ENCODE measurements at regions not wholly inside any gene's neighbourhood (a gene's known extent, or its start where the extent isn't known, plus 50 kb on each side); places are given as distances from the start of the nearest gene placed in this dataset.

- H3K36me3 Mint-ChIP-seq (ENCODE audit: low read depth) = no peaks in the 10 kb centered on the region
- H3K9me3 Mint-ChIP-seq = no peaks in the 10 kb centered on the region
- H3K27ac Mint-ChIP-seq = no peak overlapping the region
- peaks cover 17% of the 10 kb centered on the region for H3K27me3 Mint-ChIP-seq (ENCODE audit: insufficient read depth)
- no peak for DNase-seq
- no peak for TF ChIP-seq CTCF (IDR thresholded peaks at IDR 0.05)
- H3K4me3 Mint-ChIP-seq = no peak overlapping the region
- no peaks in the 10 kb centered on the region for H3K4me1 Mint-ChIP-seq (ENCODE audit: low read depth)
Observed at GRCh38 chr13:33617055-33617454, 200.9 kb upstream of the RFC3 start.

- no peak overlapping the region for H3K27ac Mint-ChIP-seq
- DNase-seq = no peak
- H3K4me3 Mint-ChIP-seq = no peak overlapping the region
- H3K4me1 Mint-ChIP-seq (ENCODE audit: low read depth) = no peaks in the 10 kb centered on the region
- no peaks in the 10 kb centered on the region for H3K9me3 Mint-ChIP-seq
- peaks cover 4% of the 10 kb centered on the region; the same call in 1 of the 2 replicates for H3K27me3 Mint-ChIP-seq (ENCODE audit: insufficient read depth)
- H3K36me3 Mint-ChIP-seq (ENCODE audit: low read depth) = no peaks in the 10 kb centered on the region
- TF ChIP-seq CTCF (IDR thresholded peaks at IDR 0.05) = no peak
Observed at GRCh38 chr13:33624253-33624652, 193.7 kb upstream of the RFC3 start.

- H3K27me3 Mint-ChIP-seq (ENCODE audit: insufficient read depth) = peaks cover 4% of the 10 kb centered on the region; the same call in 1 of the 2 replicates
- H3K27ac Mint-ChIP-seq = no peak overlapping the region
- TF ChIP-seq CTCF (IDR thresholded peaks at IDR 0.05) = no peak
- H3K9me3 Mint-ChIP-seq = no peaks in the 10 kb centered on the region
- no peaks in the 10 kb centered on the region for H3K36me3 Mint-ChIP-seq (ENCODE audit: low read depth)
- no peak overlapping the region for H3K4me3 Mint-ChIP-seq
- DNase-seq = no peak
- no peaks in the 10 kb centered on the region for H3K4me1 Mint-ChIP-seq (ENCODE audit: low read depth)
Observed at GRCh38 chr13:33624740-33625139, 193.2 kb upstream of the RFC3 start.

- TF ChIP-seq CTCF (IDR thresholded peaks at IDR 0.05) = no peak
- no peak overlapping the region for H3K4me3 Mint-ChIP-seq
- no peak for DNase-seq
- no peak overlapping the region for H3K27ac Mint-ChIP-seq
- H3K4me1 Mint-ChIP-seq (ENCODE audit: low read depth) = no peaks in the 10 kb centered on the region
- peaks cover 4% of the 10 kb centered on the region; the same call in 1 of the 2 replicates for H3K27me3 Mint-ChIP-seq (ENCODE audit: insufficient read depth)
- no peaks in the 10 kb centered on the region for H3K36me3 Mint-ChIP-seq (ENCODE audit: low read depth)
- H3K9me3 Mint-ChIP-seq = no peaks in the 10 kb centered on the region
Observed at GRCh38 chr13:33626407-33626806, 191.5 kb upstream of the RFC3 start.

- Mint-ChIP-seq H3K27ac (no peak overlapping the region), H3K4me3 (no peak overlapping the region), H3K4me1 (ENCODE audit: low read depth) (peaks cover 5% of the 10 kb centered on the region), H3K9me3 (no peaks in the 10 kb centered on the region), H3K36me3 (ENCODE audit: low read depth) (no peaks in the 10 kb centered on the region), H3K27me3 (ENCODE audit: insufficient read depth) (peaks cover 4% of the 10 kb centered on the region; the same call in 1 of the 2 replicates)
- DNase-seq = no peak
- no peak for TF ChIP-seq CTCF (IDR thresholded peaks at IDR 0.05)
Observed at GRCh38 chr13:33628662-33629061, 189.3 kb upstream of the RFC3 start.
